ENCODE measurements at regions not wholly inside any gene's neighbourhood (a gene's known extent, or its start where the extent isn't known, plus 50 kb on each side); places are given as distances from the start of the nearest gene placed in this dataset.
A peak's percentile ranks its signal among the peaks of the same experiment; 100 is the strongest.

- no peak for DNase-seq
- 20% methylated on average over 13 of the region's 15 CpGs for WGBS (ENCODE audit: insufficient coverage)
- no peak overlapping the region for H3K4me3 ChIP-seq (ENCODE audit: control insufficient read depth in 1 of 7, extremely low read depth in 1 of 7, insufficient read depth in 4 of 7, low read depth in 2 of 7, low read length in 6 of 7)
- no peaks in the 10 kb centered on the region for H3K36me3 ChIP-seq (ENCODE audit: control insufficient read depth in 4 of 4, insufficient read depth in 4 of 4, low read length in 3 of 4)
- peaks cover 0 to 3% (median 0%) of the 10 kb centered on the region in 5 experiments for H3K9me3 ChIP-seq (ENCODE audit: control extremely low read depth in 1 of 5, control insufficient read depth in 4 of 5, insufficient read depth in 2 of 5, low read depth in 1 of 5, low read length in 4 of 5)
- H3K4me1 ChIP-seq (ENCODE audit: control extremely low read depth in 1 of 4, control insufficient read depth in 4 of 4, insufficient read depth in 4 of 4, low read length in 3 of 4), result no peaks in the 10 kb centered on the region
- CTCF ChIA-PET, result no interaction called here
- peaks cover 0 to 53% (median 8%) of the 10 kb centered on the region in 5 experiments for H3K27me3 ChIP-seq (replicated peaks in 2 of 5; ENCODE audit: control insufficient read depth in 4 of 5, insufficient read depth in 5 of 5, low read length in 4 of 5)
- POLR2A ChIA-PET, result interaction anchor here (0.8 kb wide), 1 partner anchor 69 kb away, joined by 4 read pairs; no protein-coding TSS in a partner anchor
- no peak overlapping the region for H3K27ac ChIP-seq (ENCODE audit: insufficient read depth in 1 of 2, low read depth in 1 of 2, low read length in 2 of 2, poor library complexity in 1 of 2, severe bottlenecking in 2 of 2)
These were observed 68.0 kb downstream of the ADRA2C start for GRCh38 chr4:3834186-3834662.

DNA sequence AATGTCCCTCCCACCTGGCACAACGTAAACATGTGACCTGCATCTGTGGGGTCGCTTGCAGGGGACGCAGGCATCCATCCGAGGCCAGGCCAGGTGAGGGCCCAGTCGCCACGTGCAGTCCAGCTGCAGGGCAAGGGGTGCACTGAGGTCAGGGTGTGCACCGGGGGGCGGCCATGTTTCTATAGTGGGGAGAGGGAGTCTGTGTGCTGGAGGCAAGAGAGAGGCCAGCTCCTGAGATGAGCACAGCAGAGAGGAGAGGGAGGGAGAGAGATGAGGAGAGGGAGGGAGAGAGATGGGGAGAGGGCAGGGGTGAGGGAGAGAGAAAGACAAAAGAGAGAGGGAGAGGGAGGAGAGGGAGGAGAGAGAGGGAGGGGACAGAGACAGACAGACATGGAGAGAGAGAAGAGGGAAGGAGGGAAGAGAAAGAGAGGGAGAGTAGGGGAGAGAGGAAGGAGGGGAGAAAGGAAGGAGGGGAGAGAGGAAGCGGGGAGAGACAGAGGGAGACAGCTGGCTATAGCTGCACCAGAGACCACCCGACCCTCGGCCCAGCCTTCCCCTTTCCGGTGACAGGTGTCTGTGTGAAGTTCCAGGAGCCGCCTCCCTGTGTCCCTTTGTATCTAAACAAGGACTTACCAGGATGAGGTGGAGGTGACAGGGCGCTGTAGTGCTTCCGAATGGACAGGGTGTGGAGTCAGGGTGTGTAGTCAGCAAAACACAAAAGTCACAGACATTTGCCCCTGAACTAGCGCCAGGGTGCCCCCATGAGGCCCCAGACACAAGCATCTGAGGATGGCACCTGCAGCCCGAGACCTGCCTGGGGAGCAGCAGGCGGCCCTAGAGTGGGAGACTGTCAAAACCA is 68.7 kb downstream of the ADRA2C start:
- H3K4me3 ChIP-seq (ENCODE audit: control insufficient read depth in 1 of 7, extremely low read depth in 1 of 7, insufficient read depth in 4 of 7, low read depth in 2 of 7, low read length in 6 of 7), result no peak overlapping the region
- H3K27ac ChIP-seq (ENCODE audit: insufficient read depth in 1 of 2, low read depth in 1 of 2, low read length in 2 of 2, poor library complexity in 1 of 2, severe bottlenecking in 2 of 2), result no peak overlapping the region
- peaks cover 0 to 52% (median 8%) of the 10 kb centered on the region in 5 experiments for H3K27me3 ChIP-seq (replicated peaks in 2 of 5; ENCODE audit: control insufficient read depth in 4 of 5, insufficient read depth in 5 of 5, low read length in 4 of 5)
- no peaks in the 10 kb centered on the region for H3K4me1 ChIP-seq (ENCODE audit: control extremely low read depth in 1 of 4, control insufficient read depth in 4 of 4, insufficient read depth in 4 of 4, low read length in 3 of 4)
- WGBS (ENCODE audit: insufficient coverage), result 51% methylated on average over 17 of the region's 18 CpGs
- no peaks in the 10 kb centered on the region for H3K36me3 ChIP-seq (ENCODE audit: control insufficient read depth in 4 of 4, insufficient read depth in 4 of 4, low read length in 3 of 4)
- ChIA-PET CTCF (no interaction called here), POLR2A (interaction anchor here (0.8 kb wide), 1 partner anchor 69 kb away, joined by 4 read pairs; no protein-coding TSS in a partner anchor)
- no peak for DNase-seq
- H3K9me3 ChIP-seq (ENCODE audit: control extremely low read depth in 1 of 5, control insufficient read depth in 4 of 5, insufficient read depth in 2 of 5, low read depth in 1 of 5, low read length in 4 of 5), result peaks cover 0 to 3% (median 0%) of the 10 kb centered on the region in 5 experiments

GRCh38 chr4:3835527-3836405 is 69.6 kb downstream of the ADRA2C start:
- Histone ChIP-seq H3K4me3 (ENCODE audit: control insufficient read depth in 1 of 7, extremely low read depth in 1 of 7, insufficient read depth in 4 of 7, low read depth in 2 of 7, low read length in 6 of 7) (no peak overlapping the region), H3K9me3 (ENCODE audit: control extremely low read depth in 1 of 5, control insufficient read depth in 4 of 5, insufficient read depth in 2 of 5, low read depth in 1 of 5, low read length in 4 of 5) (peaks cover 0 to 3% (median 0%) of the 10 kb centered on the region in 5 experiments), H3K27ac (ENCODE audit: insufficient read depth in 1 of 2, low read depth in 1 of 2, low read length in 2 of 2, poor library complexity in 1 of 2, severe bottlenecking in 2 of 2) (no peak overlapping the region), H3K4me1 (ENCODE audit: control extremely low read depth in 1 of 4, control insufficient read depth in 4 of 4, insufficient read depth in 4 of 4, low read length in 3 of 4) (no peaks in the 10 kb centered on the region), H3K36me3 (ENCODE audit: control insufficient read depth in 4 of 4, insufficient read depth in 4 of 4, low read length in 3 of 4) (no peaks in the 10 kb centered on the region), H3K27me3 (replicated peaks in 2 of 5; ENCODE audit: control insufficient read depth in 4 of 5, insufficient read depth in 5 of 5, low read length in 4 of 5) (peaks cover 0 to 49% (median 8%) of the 10 kb centered on the region in 5 experiments)
- 38% methylated on average over 20 of the region's 22 CpGs for WGBS (ENCODE audit: insufficient coverage)
- CTCF ChIA-PET, result no interaction called here
- DNase-seq, result no peak
- POLR2A ChIA-PET, result no interaction called here

DNA sequence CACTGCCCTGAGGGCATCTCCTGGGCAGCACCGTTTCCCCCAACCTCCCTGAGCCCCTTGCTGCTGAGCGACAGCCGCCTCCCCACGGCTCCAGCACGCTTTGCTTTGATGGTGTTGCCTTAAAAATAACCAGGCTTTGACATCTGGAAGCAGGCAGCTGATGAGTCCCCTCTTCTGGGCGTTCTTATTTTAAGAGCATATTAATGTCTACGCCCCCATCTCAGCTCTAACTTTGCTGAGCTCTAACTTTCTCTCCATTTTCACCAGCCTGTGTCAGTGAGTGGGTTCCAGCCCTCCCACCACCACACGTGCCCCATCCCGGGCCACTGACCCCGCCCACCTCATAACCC is 70.2 kb downstream of the ADRA2C start:
- no peak for DNase-seq
- Histone ChIP-seq H3K27ac (ENCODE audit: insufficient read depth in 1 of 2, low read depth in 1 of 2, low read length in 2 of 2, poor library complexity in 1 of 2, severe bottlenecking in 2 of 2) (no peak overlapping the region), H3K36me3 (ENCODE audit: control insufficient read depth in 4 of 4, insufficient read depth in 4 of 4, low read length in 3 of 4) (no peaks in the 10 kb centered on the region), H3K4me1 (ENCODE audit: control extremely low read depth in 1 of 4, control insufficient read depth in 4 of 4, insufficient read depth in 4 of 4, low read length in 3 of 4) (no peaks in the 10 kb centered on the region), H3K27me3 (replicated peaks in 2 of 5; ENCODE audit: control insufficient read depth in 4 of 5, insufficient read depth in 5 of 5, low read length in 4 of 5) (peaks cover 0 to 49% (median 8%) of the 10 kb centered on the region in 5 experiments), H3K4me3 (ENCODE audit: control insufficient read depth in 1 of 7, extremely low read depth in 1 of 7, insufficient read depth in 4 of 7, low read depth in 2 of 7, low read length in 6 of 7) (no peak overlapping the region), H3K9me3 (ENCODE audit: control extremely low read depth in 1 of 5, control insufficient read depth in 4 of 5, insufficient read depth in 2 of 5, low read depth in 1 of 5, low read length in 4 of 5) (peaks cover 0 to 3% (median 0%) of the 10 kb centered on the region in 5 experiments)
- 43% methylated on average over 7 of the region's 10 CpGs for WGBS (ENCODE audit: insufficient coverage)
- ChIA-PET POLR2A (no interaction called here), CTCF (interaction anchor here (1.0 kb wide), 1 partner anchor 10 kb away, joined by 3 read pairs; no protein-coding TSS in a partner anchor)

DNA sequence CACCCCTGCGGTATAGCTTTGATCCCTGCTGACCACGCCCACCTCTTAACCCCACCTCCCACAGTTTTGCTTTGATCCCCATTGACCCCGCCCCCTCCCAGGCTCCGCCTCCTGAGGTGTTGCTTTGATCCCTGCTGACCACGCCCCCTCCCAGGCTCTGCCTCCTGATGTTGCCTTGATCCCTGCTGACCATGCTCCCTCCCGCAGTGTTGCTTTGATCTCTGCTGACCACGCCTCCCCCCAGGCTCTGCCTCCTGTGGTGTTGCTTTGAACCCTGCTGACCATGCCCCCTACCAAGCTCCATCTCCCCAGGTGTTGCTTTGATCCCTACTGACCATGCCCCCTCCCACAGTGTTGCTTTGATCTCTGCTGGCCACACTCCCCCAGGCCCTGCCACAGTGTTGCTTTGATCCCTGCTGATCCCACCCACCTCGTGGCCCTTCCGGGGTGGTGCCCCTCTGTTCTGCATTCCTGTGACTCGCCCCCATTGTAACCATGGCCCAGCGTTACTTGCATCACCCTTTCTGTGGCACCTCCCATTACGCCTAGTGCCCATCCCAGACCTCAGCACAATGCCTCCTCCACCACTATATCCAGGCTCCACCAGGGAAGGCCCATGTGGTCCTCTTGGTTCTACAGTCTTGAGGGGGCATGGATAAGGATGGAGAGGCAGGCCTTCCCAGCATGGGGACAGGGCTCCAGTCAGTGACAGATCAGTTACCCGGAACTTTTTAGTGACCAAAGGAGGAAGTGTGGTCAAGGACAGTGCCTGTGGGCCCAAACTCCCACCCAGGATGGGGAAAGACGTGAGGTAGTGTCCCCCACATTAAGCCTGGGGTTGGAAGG is 70.8 kb downstream of the ADRA2C start:
- CTCF ChIA-PET, result interaction anchor here (1.0 kb wide), 1 partner anchor 10 kb away, joined by 3 read pairs; no protein-coding TSS in a partner anchor

GRCh38 chr4:3838437-3839380 is 72.5 kb downstream of the ADRA2C start:
- no peak for DNase-seq
- peaks cover 0 to 61% (median 9%) of the 10 kb centered on the region in 5 experiments for H3K27me3 ChIP-seq (replicated peaks in 2 of 5; ENCODE audit: control insufficient read depth in 4 of 5, insufficient read depth in 5 of 5, low read length in 4 of 5)

More for the DNA sequence above, 70.8 kb downstream of the ADRA2C start:
- peak in 1 of 3 donors; percentile 4 for DNase-seq
- H3K4me1 ChIP-seq (ENCODE audit: control extremely low read depth in 1 of 4, control insufficient read depth in 4 of 4, insufficient read depth in 4 of 4, low read length in 3 of 4), result no peaks in the 10 kb centered on the region
- POLR2A ChIA-PET, result no interaction called here
- no peak overlapping the region for H3K27ac ChIP-seq (ENCODE audit: insufficient read depth in 1 of 2, low read depth in 1 of 2, low read length in 2 of 2, poor library complexity in 1 of 2, severe bottlenecking in 2 of 2)
- peaks cover 0 to 55% (median 8%) of the 10 kb centered on the region in 5 experiments for H3K27me3 ChIP-seq (replicated peaks in 2 of 5; ENCODE audit: control insufficient read depth in 4 of 5, insufficient read depth in 5 of 5, low read length in 4 of 5)
- no peak overlapping the region for H3K4me3 ChIP-seq (ENCODE audit: control insufficient read depth in 1 of 7, extremely low read depth in 1 of 7, insufficient read depth in 4 of 7, low read depth in 2 of 7, low read length in 6 of 7)
- WGBS (ENCODE audit: insufficient coverage), result 50% methylated on average over 11 of the region's 14 CpGs
- H3K36me3 ChIP-seq (ENCODE audit: control insufficient read depth in 4 of 4, insufficient read depth in 4 of 4, low read length in 3 of 4), result no peaks in the 10 kb centered on the region
- peaks cover 0 to 3% (median 0%) of the 10 kb centered on the region in 5 experiments for H3K9me3 ChIP-seq (ENCODE audit: control extremely low read depth in 1 of 5, control insufficient read depth in 4 of 5, insufficient read depth in 2 of 5, low read depth in 1 of 5, low read length in 4 of 5)

More at GRCh38 chr4:3838437-3839380, 72.5 kb downstream of the ADRA2C start:
- POLR2A ChIA-PET, result no interaction called here
- CTCF ChIA-PET, result no interaction called here
- peaks cover 0 to 3% (median 0%) of the 10 kb centered on the region in 5 experiments for H3K9me3 ChIP-seq (ENCODE audit: control extremely low read depth in 1 of 5, control insufficient read depth in 4 of 5, insufficient read depth in 2 of 5, low read depth in 1 of 5, low read length in 4 of 5)
- H3K4me1 ChIP-seq (ENCODE audit: control extremely low read depth in 1 of 4, control insufficient read depth in 4 of 4, insufficient read depth in 4 of 4, low read length in 3 of 4), result no peaks in the 10 kb centered on the region
- no peak overlapping the region for H3K4me3 ChIP-seq (ENCODE audit: control insufficient read depth in 1 of 7, extremely low read depth in 1 of 7, insufficient read depth in 4 of 7, low read depth in 2 of 7, low read length in 6 of 7)
- H3K36me3 ChIP-seq (ENCODE audit: control insufficient read depth in 4 of 4, insufficient read depth in 4 of 4, low read length in 3 of 4), result no peaks in the 10 kb centered on the region
- H3K27ac ChIP-seq (ENCODE audit: insufficient read depth in 1 of 2, low read depth in 1 of 2, low read length in 2 of 2, poor library complexity in 1 of 2, severe bottlenecking in 2 of 2), result no peak overlapping the region
- 90% methylated on average over 5 of the region's 6 CpGs for WGBS (ENCODE audit: insufficient coverage)
